ENCODE measurements at regions not wholly inside any gene's neighbourhood (a gene's known extent, or its start where the extent isn't known, plus 50 kb on each side); places are given as distances from the start of the nearest gene placed in this dataset.

GRCh38 chr20:17797579-17797978, 97.8 kb downstream of the BANF2 start:
- Histone ChIP-seq H3K4me1 (ENCODE audit: control insufficient read depth, insufficient read depth, low read length) (peaks cover 2% of the 10 kb centered on the region; the same call in 1 of the 2 replicates), H3K9me3 (ENCODE audit: control insufficient read depth, insufficient read depth, low read length) (peaks cover 8% of the 10 kb centered on the region; the same call in 1 of the 2 replicates), H3K9ac (ENCODE audit: low read depth, low read length) (no peak overlapping the region), H2BK15ac (ENCODE audit: low read depth, low read length) (no peak overlapping the region), H3K79me1 (ENCODE audit: low read depth in 1 of 2, low read length in 2 of 2) (no peaks in the 10 kb centered on the region), H2AFZ (replicated peaks; ENCODE audit: low read length, poor library complexity) (no peak overlapping the region), H3K14ac (replicated peaks; ENCODE audit: low read depth, low read length) (no peak overlapping the region), H3K36me3 (ENCODE audit: control insufficient read depth, insufficient read depth, low read length) (no peaks in the 10 kb centered on the region), H2AK9ac (replicated peaks; ENCODE audit: low read depth, low read length, poor library complexity) (no peak overlapping the region), H3K27ac (ENCODE audit: insufficient read depth, low read length) (no peak overlapping the region), H3K4me2 (ENCODE audit: low read depth, low read length) (no peak overlapping the region), H3K56ac (ENCODE audit: extremely low read depth, insufficient read depth, low read length) (no peak overlapping the region; the same call in 1 of the 2 replicates), H3K4ac (ENCODE audit: low read depth, low read length) (no peak overlapping the region), H3K18ac (ENCODE audit: low read depth, low read length) (no peak overlapping the region), H3K27me3 (ENCODE audit: control insufficient read depth, insufficient read depth, low read length) (peaks cover 2% of the 10 kb centered on the region; the same call in 1 of the 2 replicates), H4K8ac (ENCODE audit: low read depth in 2 of 2, low read length in 2 of 2) (no peak overlapping the region), H2AK5ac (ENCODE audit: low read depth, low read length) (no peak overlapping the region), H2BK20ac (ENCODE audit: low read depth, low read length) (no peak overlapping the region), H3K4me3 (ENCODE audit: insufficient read depth, low read depth, low read length) (no peak overlapping the region), H4K5ac (ENCODE audit: low read depth, low read length) (no peak overlapping the region), H4K20me1 (ENCODE audit: insufficient read depth, low read length) (no peaks in the 10 kb centered on the region), H4K91ac (ENCODE audit: insufficient read depth, low read depth, low read length) (no peak overlapping the region), H2BK120ac (ENCODE audit: low read depth, low read length) (0 out of 2 replicates have a peak overlapping the region, but pooled peaks have one; percentile 6), H3K9me1 (ENCODE audit: insufficient read depth, low read length) (peaks cover 5% of the 10 kb centered on the region; the same call in 1 of the 2 replicates), H2BK5ac (ENCODE audit: low read depth, low read length, poor library complexity, severe bottlenecking) (no peak overlapping the region), H3K23ac (ENCODE audit: low read depth, low read length) (no peak overlapping the region)
- BruUV-seq (replicated peaks): no TSS peak
- CTCF ChIA-PET: no interaction called here
- in situ Hi-C loops (cut with MboI; ENCODE audit: low sequenced_read_pairs): no loop called here
- dilution Hi-C loops (cut with HindIII; ENCODE audit: low sequenced_read_pairs, unreplicated experiment): no loop called here
- no peak for TF ChIP-seq MAFK (IDR thresholded peaks at IDR 0.05; ENCODE audit: low read depth, low read length)
- TF ChIP-seq ELK1 (IDR thresholded peaks at IDR 0.05; ENCODE audit: borderline replicate concordance, low read depth, low read length): no peak
- no peak for TF ChIP-seq RAD21 (IDR thresholded peaks at IDR 0.05; ENCODE audit: low read length)
- TF ChIP-seq CEBPB (IDR thresholded peaks at IDR 0.05; ENCODE audit: low read depth, low read length): no peak
- no peak for TF ChIP-seq BHLHE40 (IDR thresholded peaks at IDR 0.05; ENCODE audit: low read depth, low read length)
- TF ChIP-seq FOS (IDR thresholded peaks at IDR 0.05; ENCODE audit: low read depth, low read length): no peak
- TF ChIP-seq SMC3 (IDR thresholded peaks at IDR 0.05; ENCODE audit: low read depth, low read length): no peak
- no CpG with 5 or more reads among the region's 4 CpGs for WGBS, 2 experiments (ENCODE audit: extremely low coverage in 2 of 2, insufficient read length in 1 of 2)
- intact Hi-C loops (cut with micrococcal nuclease): no loop called here
- DNase-seq (no peak), ATAC-seq (ENCODE audit: low read depth) (no peak)
- POLR2A ChIA-PET (ENCODE audit: unreplicated experiment): no interaction called here

Measured in IMR-90 (cell line).